ENCODE measurements at regions not wholly inside any gene's neighbourhood (a gene's known extent, or its start where the extent isn't known, plus 50 kb on each side); places are given as distances from the start of the nearest gene placed in this dataset.
"Not testable (repeated sequence)": the region's sequence is repeated elsewhere in the genome, so short reads cannot be mapped to it uniquely, and the experiment has no call there.

- not testable (repeated sequence) for DNase-seq
Observed at GRCh38 chr12:131214936-131215335, 261.2 kb downstream of the ADGRD1 start.

- DNase-seq: not testable (repeated sequence)
Observed at GRCh38 chr12:131216587-131216986, 262.9 kb downstream of the ADGRD1 start.

- no peak for DNase-seq
Observed at GRCh38 chr12:131217024-131217586, 263.4 kb downstream of the ADGRD1 start.

GRCh38 chr12:131218026-131218922 is 264.6 kb downstream of the ADGRD1 start:
- DNase-seq: no peak

GRCh38 chr12:131218923-131219669 is 265.4 kb downstream of the ADGRD1 start:
- DNase-seq: no peak

GRCh38 chr12:131219670-131220330 is 266.1 kb downstream of the ADGRD1 start:
- DNase-seq: no peak

- no peak for DNase-seq
Observed at GRCh38 chr12:131220331-131220685, 266.6 kb downstream of the ADGRD1 start.

- no peak for DNase-seq
Observed at GRCh38 chr12:131221061-131221956, 267.6 kb downstream of the ADGRD1 start.

- DNase-seq: no peak
Observed at GRCh38 chr12:131221957-131222328, 268.2 kb downstream of the ADGRD1 start.

GRCh38 chr12:131222329-131223139 is 268.8 kb downstream of the ADGRD1 start:
- no peak for DNase-seq

GRCh38 chr12:131223171-131223761 is 269.6 kb downstream of the ADGRD1 start:
- DNase-seq: no peak

- DNase-seq: no peak
Observed at GRCh38 chr12:131223791-131224225, 270.1 kb downstream of the ADGRD1 start.

- not testable (repeated sequence) for DNase-seq
Observed at GRCh38 chr12:131224226-131225065, 270.7 kb downstream of the ADGRD1 start.

- DNase-seq: not testable (repeated sequence)
Observed at GRCh38 chr12:131225066-131225380, 271.3 kb downstream of the ADGRD1 start.

GRCh38 chr12:131226345-131227265 is 272.9 kb downstream of the ADGRD1 start:
- no peak for DNase-seq

- not testable (repeated sequence) for DNase-seq
Observed at GRCh38 chr12:131227641-131228040, 273.9 kb downstream of the ADGRD1 start.

- DNase-seq: not testable (repeated sequence)
Observed at GRCh38 chr12:131229079-131229425, 275.3 kb downstream of the ADGRD1 start.

- no peak for DNase-seq
Observed at GRCh38 chr12:131229426-131230339, 276.0 kb downstream of the ADGRD1 start.
